ENCODE measurements at regions not wholly inside any gene's neighbourhood (a gene's known extent, or its start where the extent isn't known, plus 50 kb on each side); places are given as distances from the start of the nearest gene placed in this dataset.

GRCh38 chr6:145159921-145160320 lies 575.4 kb downstream of the EPM2A start:
- Histone ChIP-seq H3K36me3 (ENCODE audit: insufficient read depth, low read length) (no peaks in the 10 kb centered on the region), H3K4me3 (ENCODE audit: low read length) (no peak overlapping the region), H3K9me3 (ENCODE audit: control insufficient read depth in 1 of 2, insufficient read depth in 1 of 2, low read length in 2 of 2) (peaks cover 4 to 8% of the 10 kb centered on the region in 2 experiments), H3K4me1 (ENCODE audit: insufficient read depth, low read length) (no peaks in the 10 kb centered on the region), H3K27me3 (ENCODE audit: control insufficient read depth in 1 of 2, insufficient read depth in 2 of 2, low read length in 2 of 2) (peaks cover 0 to 9% of the 10 kb centered on the region in 2 experiments), H3K27ac (ENCODE audit: low read depth in 1 of 2, low read length in 2 of 2) (no peak overlapping the region)
- peaks cover 5% of the 10 kb centered on the region for H3K27me3 Mint-ChIP-seq
- intact Hi-C loops (cut with DNase I, micrococcal nuclease) = no loop called here
- TF ChIP-seq CTCF (IDR thresholded peaks at IDR 0.05) = no peak
- no peak for ATAC-seq (ENCODE audit: poor library complexity)
- POLR2A ChIA-PET = no interaction called here
- H3K9me3 Mint-ChIP-seq = peaks cover 8% of the 10 kb centered on the region
- no peak overlapping the region for H3K27ac Mint-ChIP-seq
- no peak overlapping the region for H3K4me3 Mint-ChIP-seq
- DNase-seq = no peak
- CTCF ChIA-PET = no interaction called here
- no peaks in the 10 kb centered on the region for H3K4me1 Mint-ChIP-seq (ENCODE audit: low read depth)
- H3K36me3 Mint-ChIP-seq (ENCODE audit: low read depth) = no peaks in the 10 kb centered on the region

- Histone ChIP-seq H3K4me1 (ENCODE audit: insufficient read depth, low read length) (no peaks in the 10 kb centered on the region), H3K27me3 (ENCODE audit: control insufficient read depth in 1 of 2, insufficient read depth in 2 of 2, low read length in 2 of 2) (peaks cover 0 to 9% of the 10 kb centered on the region in 2 experiments), H3K9me3 (ENCODE audit: control insufficient read depth in 1 of 2, insufficient read depth in 1 of 2, low read length in 2 of 2) (peaks cover 4 to 8% of the 10 kb centered on the region in 2 experiments), H3K27ac (ENCODE audit: low read depth in 1 of 2, low read length in 2 of 2) (no peak overlapping the region), H3K36me3 (ENCODE audit: insufficient read depth, low read length) (no peaks in the 10 kb centered on the region), H3K4me3 (ENCODE audit: low read length) (no peak overlapping the region)
- ChIA-PET POLR2A (no interaction called here), CTCF (no interaction called here)
- DNase-seq (no peak), ATAC-seq (ENCODE audit: poor library complexity) (no peak)
- intact Hi-C loops (cut with DNase I, micrococcal nuclease) = no loop called here
- Mint-ChIP-seq H3K27ac (no peak overlapping the region), H3K4me1 (ENCODE audit: low read depth) (no peaks in the 10 kb centered on the region), H3K36me3 (ENCODE audit: low read depth) (no peaks in the 10 kb centered on the region), H3K4me3 (no peak overlapping the region), H3K9me3 (peaks cover 8% of the 10 kb centered on the region), H3K27me3 (peaks cover 10% of the 10 kb centered on the region)
- TF ChIP-seq CTCF (IDR thresholded peaks at IDR 0.05) = no peak
Observed at GRCh38 chr6:145161501-145161900, 573.8 kb downstream of the EPM2A start.

GRCh38 chr6:145169726-145170224 lies 565.5 kb downstream of the EPM2A start:
- Histone ChIP-seq H3K9me3 (ENCODE audit: control insufficient read depth in 1 of 2, insufficient read depth in 1 of 2, low read length in 2 of 2) (no peaks in the 10 kb centered on the region), H3K27ac (ENCODE audit: low read depth in 1 of 2, low read length in 2 of 2) (no peak overlapping the region), H3K36me3 (ENCODE audit: insufficient read depth, low read length) (no peaks in the 10 kb centered on the region), H3K4me3 (ENCODE audit: low read length) (no peak overlapping the region), H3K4me1 (ENCODE audit: insufficient read depth, low read length) (no peaks in the 10 kb centered on the region), H3K27me3 (ENCODE audit: control insufficient read depth in 1 of 2, insufficient read depth in 2 of 2, low read length in 2 of 2) (peaks cover 0 to 8% of the 10 kb centered on the region in 2 experiments)
- Mint-ChIP-seq H3K4me1 (ENCODE audit: low read depth) (no peaks in the 10 kb centered on the region), H3K27ac (no peak overlapping the region), H3K4me3 (no peak overlapping the region), H3K9me3 (no peaks in the 10 kb centered on the region), H3K27me3 (peaks cover 32% of the 10 kb centered on the region), H3K36me3 (ENCODE audit: low read depth) (no peaks in the 10 kb centered on the region)
- ChIA-PET CTCF (no interaction called here), POLR2A (no interaction called here)
- DNase-seq (no peak), ATAC-seq (ENCODE audit: poor library complexity) (no peak)
- intact Hi-C loops (cut with DNase I, micrococcal nuclease) = no loop called here
- TF ChIP-seq CTCF (IDR thresholded peaks at IDR 0.05) = no peak

All from CD4-positive, alpha-beta T cell (primary cell).